SK-N-SH treated with all-trans-retinoic acid at 6 μM for 48 hours (cell line): ENCODE measurements at regions not wholly inside any gene's neighbourhood (a gene's known extent, or its start where the extent isn't known, plus 50 kb on each side); places are given as distances from the start of the nearest gene placed in this dataset.

Experiments
- ATAC-seq: fragments of 200-7000 bp; cut with Tn5 transposase; 3 replicates; pipeline ENCODE4 v1.9.1; 2020; ENCODE audit warnings: mild to moderate bottlenecking, moderate library complexity
- ARNTL ChIP-seq: fragments of 450-650 bp; formaldehyde crosslinking; IDR thresholded peaks from 2 replicates; pipeline ENCODE4 v1.5.0; 2020; ENCODE audit warnings: low read depth, mild to moderate bottlenecking, moderate library complexity, borderline replicate concordance
- BACH2 ChIP-seq: fragments of 250-450 bp; sonication (Bioruptor Pico); IDR thresholded peaks from 2 replicates; pipeline ENCODE4 v1.9.0; 2021; ENCODE audit warnings: mild to moderate bottlenecking, borderline replicate concordance
- CREB5 ChIP-seq: fragments of 250-450 bp; sonication (Bioruptor Pico); IDR thresholded peaks from 2 replicates; pipeline ENCODE4 v1.5.1; 2020; ENCODE audit warnings: low read depth, mild to moderate bottlenecking, moderate library complexity
- CSDC2 ChIP-seq: fragments of 250-450 bp; sonication (Bioruptor Pico); IDR thresholded peaks from 2 replicates; pipeline ENCODE4 v1.5.0; 2020; ENCODE audit warnings: mild to moderate bottlenecking, moderate library complexity
- GLIS3 ChIP-seq: fragments of 250-450 bp; sonication (Bioruptor Pico); IDR thresholded peaks from 2 replicates; pipeline ENCODE4 v1.5.0; 2020; ENCODE audit warnings: mild to moderate bottlenecking, moderate library complexity
- ISL1 ChIP-seq: fragments of 250-450 bp; sonication (Bioruptor Pico); IDR thresholded peaks from 2 replicates; pipeline ENCODE4 v2.1.2; 2022; ENCODE audit warnings: mild to moderate bottlenecking, moderate library complexity
- RARB ChIP-seq: fragments of 250-450 bp; sonication (Bioruptor Pico); IDR thresholded peaks from 2 replicates; pipeline ENCODE4 v1.8.0; 2021; ENCODE audit warnings: mild to moderate bottlenecking, moderate library complexity
- TCF4 ChIP-seq: fragments of 250-450 bp; sonication (Bioruptor Pico); IDR thresholded peaks from 2 replicates; pipeline ENCODE4 v1.8.0; 2021; ENCODE audit warnings: mild to moderate bottlenecking, moderate library complexity, borderline replicate concordance
- TOX ChIP-seq: fragments of 250-450 bp; sonication (Bioruptor Pico); IDR thresholded peaks from 2 replicates; pipeline ENCODE4 v1.8.0; 2021; ENCODE audit warnings: mild to moderate bottlenecking, moderate library complexity, borderline replicate concordance
- TSHZ2 ChIP-seq: fragments of 250-450 bp; sonication (Bioruptor Pico); IDR thresholded peaks from 2 replicates; pipeline ENCODE4 v1.5.0; 2020; ENCODE audit warnings: mild to moderate bottlenecking, moderate library complexity
- ZC3H10 ChIP-seq: fragments of 250-450 bp; sonication (Bioruptor Pico); IDR thresholded peaks from 2 replicates; pipeline ENCODE4 v1.5.1; 2021; ENCODE audit warnings: mild to moderate bottlenecking, moderate library complexity
- ZFP30 ChIP-seq: fragments of 450-650 bp; formaldehyde crosslinking; IDR thresholded peaks from 2 replicates; pipeline ENCODE4 v1.5.0; 2022; ENCODE audit warnings: mild to moderate bottlenecking, moderate library complexity
- ZNF565 ChIP-seq: fragments of 450-650 bp; formaldehyde crosslinking; conservative IDR thresholded peaks from 2 replicates; pipeline ENCODE4 v1.5.0; 2020; ENCODE audit warnings: low read depth, mild to moderate bottlenecking, moderate library complexity
- ZNF8 ChIP-seq: fragments of 450-650 bp; formaldehyde crosslinking; IDR thresholded peaks from 2 replicates; pipeline ENCODE4 v1.5.0; 2020; ENCODE audit warnings: mild to moderate bottlenecking, moderate library complexity
- TF ChIP-seq, protein P1 (sequence below): fragments of 250-450 bp; sonication (Bioruptor Pico); IDR thresholded peaks from 2 replicates; pipeline ENCODE4 v1.5.1; 2021; ENCODE audit warnings: mild to moderate bottlenecking, moderate library complexity

- no peak for ATAC-seq
- TF ChIP-seq ZFP30 (CRISPR knock-in tag) (no peak), ZNF8 (CRISPR knock-in tag) (peak; percentile 52; the same call in 1 of the 2 replicates)
Observed at GRCh38 chr16:62712566-62712965, 676.3 kb upstream of the CDH8 start.

GRCh38 chr16:62711797-62712196 is 675.6 kb upstream of the CDH8 start:
- no peak for ATAC-seq
- no peak for TF ChIP-seq TOX (CRISPR knock-in tag)

DNA sequence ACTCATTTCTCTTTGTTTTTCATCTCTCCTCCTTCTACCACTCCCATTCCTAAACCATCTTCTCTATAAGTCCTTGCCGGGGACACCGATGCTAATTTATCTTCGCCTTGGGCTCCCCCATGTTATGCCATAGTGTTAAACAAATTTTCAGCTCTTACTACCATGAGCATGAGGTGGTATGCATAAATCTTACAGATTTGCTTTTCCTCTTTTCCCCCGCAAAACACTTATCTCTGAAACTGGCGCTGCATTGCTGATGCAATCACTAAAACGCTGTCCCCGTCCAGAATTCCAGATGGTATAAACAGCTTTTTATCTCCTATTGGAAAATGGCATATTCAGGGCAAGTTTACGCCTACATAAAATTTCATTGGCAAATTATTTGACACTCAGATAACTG is 673.6 kb upstream of the CDH8 start:
- TF ChIP-seq BACH2 (no peak), TSHZ2 (CRISPR knock-in tag) (0 out of 2 replicates have a peak, but pooled peaks have one; percentile 15), ZNF565 (CRISPR knock-in tag) (no peak), TCF4 (CRISPR knock-in tag) (peak; percentile 84), ISL1 (CRISPR knock-in tag) (peak; percentile 33; the same call in 1 of the 2 replicates)
- TF ChIP-seq, all 23 proteins: peak for 3
- ATAC-seq = no peak

DNA sequence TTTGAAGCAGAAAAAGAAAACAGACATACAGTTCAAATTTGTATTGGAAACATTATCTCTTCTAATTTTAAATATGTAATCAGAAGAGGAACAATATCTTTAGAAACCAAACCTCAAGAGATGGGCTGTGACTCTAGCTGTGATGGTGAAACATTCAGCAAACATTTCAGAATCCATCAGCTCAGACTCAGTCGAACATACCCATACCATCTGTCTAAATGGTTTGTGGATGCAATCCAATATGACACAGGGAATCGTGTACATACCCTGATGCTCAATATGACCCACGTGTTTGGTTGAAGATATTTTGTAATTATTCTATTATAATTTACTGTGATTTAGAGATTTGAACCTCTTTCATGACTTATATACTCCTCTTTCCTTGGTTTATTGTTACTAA is 665.2 kb upstream of the CDH8 start:
- TF ChIP-seq CSDC2 = no peak
- no peak for TF ChIP-seq ARNTL (CRISPR knock-in tag)
- no peak for TF ChIP-seq ZFP30 (CRISPR knock-in tag)
- TF ChIP-seq TSHZ2 (CRISPR knock-in tag) = no peak
- TF ChIP-seq, all 23 proteins: peak for 0
- no peak for ATAC-seq

GRCh38 chr16:62700426-62701294 is 664.4 kb upstream of the CDH8 start:
- TF ChIP-seq CREB5 (CRISPR knock-in tag) (0 out of 2 replicates have a peak, but pooled peaks have one; percentile 37), ZC3H10 (no peak), TSHZ2 (CRISPR knock-in tag) (no peak), RARB (CRISPR knock-in tag) (no peak), TCF4 (CRISPR knock-in tag) (peak; percentile 83), GLIS3 (CRISPR knock-in tag) (no peak), ISL1 (CRISPR knock-in tag) (peak; percentile 78), ZFP30 (CRISPR knock-in tag) (no peak), BACH2 (no peak)
- TF ChIP-seq, protein P1, sequence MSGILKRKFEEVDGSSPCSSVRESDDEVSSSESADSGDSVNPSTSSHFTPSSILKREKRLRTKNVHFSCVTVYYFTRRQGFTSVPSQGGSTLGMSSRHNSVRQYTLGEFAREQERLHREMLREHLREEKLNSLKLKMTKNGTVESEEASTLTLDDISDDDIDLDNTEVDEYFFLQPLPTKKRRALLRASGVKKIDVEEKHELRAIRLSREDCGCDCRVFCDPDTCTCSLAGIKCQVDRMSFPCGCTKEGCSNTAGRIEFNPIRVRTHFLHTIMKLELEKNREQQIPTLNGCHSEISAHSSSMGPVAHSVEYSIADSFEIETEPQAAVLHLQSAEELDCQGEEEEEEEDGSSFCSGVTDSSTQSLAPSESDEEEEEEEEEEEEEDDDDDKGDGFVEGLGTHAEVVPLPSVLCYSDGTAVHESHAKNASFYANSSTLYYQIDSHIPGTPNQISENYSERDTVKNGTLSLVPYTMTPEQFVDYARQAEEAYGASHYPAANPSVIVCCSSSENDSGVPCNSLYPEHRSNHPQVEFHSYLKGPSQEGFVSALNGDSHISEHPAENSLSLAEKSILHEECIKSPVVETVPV = 0 out of 2 replicates have a peak, but pooled peaks have one; percentile 21
- ATAC-seq = no peak
